ENCODE measurements at regions not wholly inside any gene's neighbourhood (a gene's known extent, or its start where the extent isn't known, plus 50 kb on each side); places are given as distances from the start of the nearest gene placed in this dataset.

GRCh38 chr18:24875286-24875685, 414.8 kb downstream of the HRH4 start:
- DNase-seq, result no peak
- Histone ChIP-seq H3K4ac (ENCODE audit: low read depth, low read length) (no peak overlapping the region), H3K27ac (ENCODE audit: insufficient read length, low read depth, low read length) (no peak overlapping the region), H3K14ac (ENCODE audit: insufficient read depth, low read length) (no peak overlapping the region), H3K9me3 (ENCODE audit: control insufficient read depth, low read depth, low read length) (no peaks in the 10 kb centered on the region), H4K8ac (replicated peaks; ENCODE audit: insufficient read length, low read depth, low read length) (no peak overlapping the region), H3K23me2 (ENCODE audit: insufficient read length, low read depth, low read length, poor library complexity, severe bottlenecking) (no peaks in the 10 kb centered on the region), H2AFZ (ENCODE audit: low read length) (no peak overlapping the region), H2BK5ac (ENCODE audit: insufficient read length, low read length) (no peak overlapping the region), H3K79me2 (ENCODE audit: insufficient read depth, low read length) (no peaks in the 10 kb centered on the region), H3T11ph (ENCODE audit: low read length) (no peak overlapping the region), H4K20me1 (ENCODE audit: control insufficient read depth, insufficient read depth, insufficient read length) (no peaks in the 10 kb centered on the region), H2BK15ac (ENCODE audit: low read depth, low read length) (no peak overlapping the region), H3K4me1 (ENCODE audit: insufficient read depth, low read length) (no peaks in the 10 kb centered on the region), H3K4me2 (ENCODE audit: insufficient read depth, insufficient read length, low read length) (no peak overlapping the region), H3K18ac (ENCODE audit: insufficient read length, low read depth, low read length) (no peak overlapping the region), H3K23ac (ENCODE audit: insufficient read length, low read depth, low read length) (no peak overlapping the region), H3K56ac (ENCODE audit: insufficient read length, low read depth, low read length) (no peak overlapping the region), H3K9ac (ENCODE audit: extremely low read depth, insufficient read length, low read length) (no peak overlapping the region), H4K91ac (ENCODE audit: insufficient read length, low read depth, low read length) (no peak overlapping the region), H4K5ac (ENCODE audit: insufficient read length, low read depth, low read length) (no peak overlapping the region), H3K27me3 (ENCODE audit: insufficient read depth, low read length) (no peaks in the 10 kb centered on the region), H2BK20ac (ENCODE audit: low read depth, low read length, poor library complexity, severe bottlenecking) (no peak overlapping the region), H2AK5ac (ENCODE audit: insufficient read length, low read length) (no peak overlapping the region), H2BK12ac (ENCODE audit: insufficient read length, low read depth, low read length) (no peak overlapping the region), H2BK120ac (ENCODE audit: low read depth, low read length, poor library complexity, severe bottlenecking) (no peak overlapping the region), H3K79me1 (ENCODE audit: insufficient read depth, low read depth, low read length, poor library complexity, severe bottlenecking) (no peaks in the 10 kb centered on the region)
- Mint-ChIP-seq H3K4me3 (no peak overlapping the region), H3K9me3 (no peaks in the 10 kb centered on the region), H3K4me1 (peaks cover 14 to 22% of the 10 kb centered on the region in 2 experiments), H3K36me3 (ENCODE audit: insufficient read depth in 1 of 3, low read depth in 3 of 3) (no peaks in the 10 kb centered on the region; a peak in 1 of 7 replicates), H3K27me3 (ENCODE audit: low read depth) (peaks cover 6% of the 10 kb centered on the region), H3K27ac (no peak overlapping the region)
- TF ChIP-seq CTCF (conservative IDR thresholded peaks at IDR 0.05), result no peak
- no CpG with 5 or more reads among the region's 3 CpGs for WGBS (ENCODE audit: extremely low coverage, insufficient read length, low lambda C conversion rate)
